Skeletal muscle satellite cell (primary cell): ENCODE measurements at regions not wholly inside any gene's neighbourhood (a gene's known extent, or its start where the extent isn't known, plus 50 kb on each side); places are given as distances from the start of the nearest gene placed in this dataset.

ENCODE experiments used
- H3K27me3 ChIP-seq: 2 replicates; pipeline ENCODE4 v1.7.0; 2013; ENCODE audit warnings: low read length; ENCODE audit not compliant: control insufficient read depth, insufficient read depth
- H3K36me3 ChIP-seq: 2 replicates; pipeline ENCODE4 v1.7.0; 2013; ENCODE audit warnings: mild to moderate bottlenecking, control low read depth, low read length; ENCODE audit not compliant: insufficient read depth
- H3K4me1 ChIP-seq: 2 replicates; pipeline ENCODE4 v1.7.0; 2013; ENCODE audit warnings: low read length; ENCODE audit not compliant: control insufficient read depth, insufficient read depth
- H3K4me2 ChIP-seq: 2 replicates; pipeline ENCODE4 v1.7.0; 2013; ENCODE audit warnings: mild to moderate bottlenecking, low read length
- H3K4me3 ChIP-seq: 2 replicates; pipeline ENCODE4 v1.7.0; 2013; ENCODE audit warnings: low read length
- H3K9ac ChIP-seq: 2 replicates; pipeline ENCODE4 v1.7.0; 2013; ENCODE audit warnings: mild to moderate bottlenecking, low read depth, low read length, moderate library complexity
- H3K9me3 ChIP-seq: replicated peaks from 2 replicates; pipeline ENCODE4 v1.7.0; 2013; ENCODE audit warnings: mild to moderate bottlenecking, control low read depth, low read length

DNA sequence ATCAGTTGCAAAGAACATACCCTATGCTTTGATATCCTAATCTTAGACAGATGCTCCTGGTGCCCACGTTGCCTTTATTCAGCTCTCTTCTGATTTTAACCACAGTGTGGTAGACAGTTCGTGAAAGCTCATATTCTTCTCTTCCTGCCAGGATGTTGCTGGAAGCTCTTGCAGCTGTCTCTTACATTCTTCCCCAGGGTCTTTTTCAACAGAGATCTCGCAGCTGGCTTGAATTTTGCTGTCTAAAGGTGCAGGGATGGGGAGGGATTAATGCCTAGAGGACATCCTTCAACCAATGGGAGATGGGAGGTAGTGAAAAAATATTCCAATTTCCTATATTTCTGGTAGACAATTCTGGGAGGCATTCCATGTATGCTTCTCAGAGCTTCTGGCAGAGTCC, 150.0 kb upstream of the APP start:
- Histone ChIP-seq H3K36me3 (no peaks in the 10 kb centered on the region), H3K4me1 (no peaks in the 10 kb centered on the region), H3K27me3 (no peaks in the 10 kb centered on the region), H3K4me3 (no peak overlapping the region), H3K9ac (no peak overlapping the region), H3K4me2 (no peak overlapping the region), H3K9me3 (no peaks in the 10 kb centered on the region)

DNA sequence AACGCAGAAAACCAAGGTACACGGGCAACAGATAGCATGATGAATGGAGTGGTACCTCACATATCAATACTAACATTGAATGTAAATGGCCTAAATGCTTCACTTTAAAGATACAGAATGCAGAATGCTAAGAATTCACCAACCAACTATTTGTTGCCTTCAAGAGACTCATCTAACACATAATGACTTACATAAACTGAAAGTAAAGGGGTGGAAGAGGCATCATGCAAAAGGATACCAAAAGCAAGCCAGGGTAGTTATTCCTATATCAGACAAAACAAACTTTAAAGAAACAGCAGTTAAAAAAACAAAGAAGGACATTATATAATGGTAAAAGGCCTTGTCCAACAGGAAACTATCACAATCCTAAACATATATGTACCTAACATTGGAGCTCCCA, 137.1 kb upstream of the APP start:
- Histone ChIP-seq H3K4me2 (no peak overlapping the region), H3K9me3 (no peaks in the 10 kb centered on the region), H3K9ac (no peak overlapping the region), H3K27me3 (no peaks in the 10 kb centered on the region), H3K36me3 (no peaks in the 10 kb centered on the region), H3K4me1 (no peaks in the 10 kb centered on the region), H3K4me3 (no peak overlapping the region)

DNA sequence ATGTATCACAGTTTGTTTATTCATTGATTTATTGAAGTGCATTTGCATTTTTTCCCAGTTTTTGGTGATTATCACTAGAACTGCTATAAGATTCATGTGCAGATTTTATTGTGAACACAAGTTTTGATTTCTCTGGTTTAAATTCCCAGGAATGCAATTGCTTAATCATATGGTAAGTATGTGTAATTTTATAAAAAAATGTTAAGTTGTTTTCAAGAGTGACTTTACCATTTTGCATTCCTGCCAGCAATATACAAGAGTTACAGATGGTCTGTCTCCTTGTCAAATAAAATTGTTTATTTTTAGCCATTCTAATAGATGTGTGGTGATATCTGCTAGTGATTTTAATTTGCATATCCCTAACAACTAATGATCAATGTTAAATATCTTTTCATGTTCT, 127.3 kb upstream of the APP start:
- Histone ChIP-seq H3K27me3 (no peaks in the 10 kb centered on the region), H3K4me2 (no peak overlapping the region), H3K9ac (no peak overlapping the region), H3K9me3 (no peaks in the 10 kb centered on the region), H3K36me3 (no peaks in the 10 kb centered on the region), H3K4me1 (no peaks in the 10 kb centered on the region), H3K4me3 (no peak overlapping the region)

DNA sequence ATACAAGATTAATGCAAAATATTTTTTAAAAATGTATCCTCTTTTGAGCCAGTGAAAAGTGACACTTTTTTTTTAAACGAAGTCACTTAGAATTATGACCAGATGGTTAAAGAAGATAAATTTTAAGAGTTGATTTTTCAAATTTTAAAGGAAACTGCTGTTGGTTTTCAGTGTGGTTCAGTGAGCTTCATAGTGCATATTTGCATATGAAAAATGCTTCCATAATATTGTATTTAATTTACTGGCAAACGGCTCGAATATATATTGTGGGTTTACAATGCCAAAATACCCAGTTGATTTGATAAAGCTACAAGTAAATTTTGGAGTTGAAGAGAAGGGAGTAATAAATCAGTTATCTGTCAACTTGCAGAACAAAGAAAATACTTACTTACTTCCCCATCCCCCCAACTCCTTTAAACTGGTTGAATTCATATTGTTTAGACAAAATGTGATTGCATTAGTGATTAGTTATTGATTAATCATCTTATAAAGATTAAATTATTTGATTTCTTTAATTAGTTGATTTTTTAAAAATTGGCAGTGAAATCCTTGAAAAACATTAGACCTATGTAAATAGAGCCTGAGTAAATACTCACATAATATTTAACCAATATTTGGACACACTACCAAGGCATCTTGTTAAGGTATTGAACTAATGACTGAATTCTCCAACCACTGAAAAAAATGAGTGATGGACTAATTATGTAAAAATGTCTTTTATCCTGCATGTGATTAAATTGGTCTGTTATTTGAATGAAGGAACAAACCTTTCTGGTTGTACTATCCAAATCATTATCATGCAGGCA, 122.8 kb upstream of the APP start:
- Histone ChIP-seq H3K4me1 (no peaks in the 10 kb centered on the region), H3K27me3 (no peaks in the 10 kb centered on the region), H3K9ac (no peak overlapping the region), H3K4me3 (no peak overlapping the region), H3K4me2 (no peak overlapping the region), H3K9me3 (no peaks in the 10 kb centered on the region), H3K36me3 (no peaks in the 10 kb centered on the region)

DNA sequence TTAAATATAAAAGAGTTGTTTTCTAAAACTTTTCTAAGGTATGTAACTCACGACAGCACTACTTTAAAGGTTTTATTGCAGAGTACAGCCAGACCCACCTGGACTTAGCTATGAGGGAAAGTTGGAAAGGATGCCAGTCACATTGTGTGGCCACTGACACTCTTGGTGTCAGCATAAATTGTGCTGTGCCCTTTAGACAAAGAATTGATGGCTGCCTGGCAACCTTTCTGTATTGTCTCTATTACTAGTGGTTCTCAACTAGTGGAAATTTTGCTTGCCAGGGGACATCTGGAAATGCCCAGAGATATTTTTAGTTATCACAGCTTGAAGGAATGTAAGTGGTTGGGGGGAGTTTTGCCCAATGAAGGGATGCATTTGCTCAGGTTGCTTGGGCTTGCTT, 117.5 kb upstream of the APP start:
- H3K27me3 ChIP-seq, result no peaks in the 10 kb centered on the region
- H3K4me2 ChIP-seq, result no peak overlapping the region
- no peaks in the 10 kb centered on the region for H3K36me3 ChIP-seq
- H3K4me1 ChIP-seq, result no peaks in the 10 kb centered on the region
- H3K9ac ChIP-seq, result no peak overlapping the region
- no peaks in the 10 kb centered on the region for H3K9me3 ChIP-seq
- no peak overlapping the region for H3K4me3 ChIP-seq

DNA sequence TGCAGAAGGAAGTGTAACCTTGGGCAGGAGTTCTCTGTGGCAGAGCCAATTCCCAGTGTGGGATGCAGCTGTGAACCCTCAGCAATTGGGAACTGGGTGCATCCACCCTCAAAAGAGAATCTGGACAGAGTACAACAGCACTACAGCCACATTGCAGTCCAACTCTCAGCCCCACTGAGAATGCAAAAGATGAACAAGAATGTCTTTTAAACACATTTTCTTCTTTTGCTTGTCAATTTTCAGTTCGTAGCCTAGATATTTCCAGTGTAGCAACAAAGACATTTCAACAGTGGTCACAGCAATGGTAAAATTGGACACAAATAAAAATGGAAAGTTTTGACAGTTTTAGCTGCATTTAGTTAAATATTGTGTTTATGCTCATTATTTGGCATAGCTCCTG, 114.0 kb upstream of the APP start:
- Histone ChIP-seq H3K4me2 (no peak overlapping the region), H3K27me3 (peaks cover 11% of the 10 kb centered on the region), H3K9me3 (no peaks in the 10 kb centered on the region), H3K9ac (no peak overlapping the region), H3K4me1 (no peaks in the 10 kb centered on the region), H3K4me3 (no peak overlapping the region), H3K36me3 (no peaks in the 10 kb centered on the region)

DNA sequence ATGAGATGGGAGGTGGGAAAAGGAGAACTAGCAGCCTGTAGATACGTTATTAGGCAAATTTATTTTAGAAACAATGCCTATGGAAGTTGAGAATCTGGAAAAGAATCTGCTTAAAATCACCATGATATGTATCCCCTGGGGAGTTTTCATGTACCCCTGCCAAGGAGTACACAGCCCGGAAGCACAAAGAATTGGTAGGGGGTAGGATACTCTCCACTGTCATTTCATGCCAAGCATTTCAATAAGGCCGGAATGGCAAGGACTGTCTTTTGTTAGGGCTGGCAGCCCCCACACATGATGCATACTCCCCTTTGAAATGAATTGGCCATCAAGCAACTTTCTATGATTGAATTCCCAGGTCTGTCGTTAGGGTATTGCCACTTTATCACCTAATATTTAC, 111.5 kb upstream of the APP start:
- Histone ChIP-seq H3K9ac (no peak overlapping the region), H3K4me2 (no peak overlapping the region), H3K27me3 (peaks cover 11% of the 10 kb centered on the region)

DNA sequence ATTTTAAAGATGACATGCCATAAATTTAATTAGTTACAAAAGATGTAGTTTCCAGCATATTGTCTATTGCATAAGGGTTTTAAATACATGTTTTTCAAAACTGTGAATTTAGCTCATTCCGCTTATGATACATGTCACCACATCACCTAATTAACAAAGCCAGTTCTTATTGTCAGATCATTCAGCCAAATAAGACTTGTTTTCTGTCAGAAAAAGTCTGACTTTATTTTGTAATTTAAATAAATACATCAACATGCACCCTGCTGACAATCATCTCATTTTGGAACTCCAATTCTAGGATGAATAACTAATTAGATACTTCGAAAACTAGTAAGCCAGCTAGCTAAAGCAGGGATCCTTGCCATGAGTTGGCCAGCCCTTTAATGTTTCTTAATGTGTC, 110.9 kb upstream of the APP start:
- no peaks in the 10 kb centered on the region for H3K4me1 ChIP-seq
- H3K4me2 ChIP-seq, result no peak overlapping the region
- H3K36me3 ChIP-seq, result no peaks in the 10 kb centered on the region
- no peaks in the 10 kb centered on the region for H3K9me3 ChIP-seq
- H3K27me3 ChIP-seq, result peaks cover 11% of the 10 kb centered on the region
- H3K4me3 ChIP-seq, result no peak overlapping the region
- no peak overlapping the region for H3K9ac ChIP-seq

More for the DNA sequence above, 111.5 kb upstream of the APP start:
- H3K4me1 ChIP-seq, result no peaks in the 10 kb centered on the region
- H3K36me3 ChIP-seq, result no peaks in the 10 kb centered on the region
- no peaks in the 10 kb centered on the region for H3K9me3 ChIP-seq
- no peak overlapping the region for H3K4me3 ChIP-seq

DNA sequence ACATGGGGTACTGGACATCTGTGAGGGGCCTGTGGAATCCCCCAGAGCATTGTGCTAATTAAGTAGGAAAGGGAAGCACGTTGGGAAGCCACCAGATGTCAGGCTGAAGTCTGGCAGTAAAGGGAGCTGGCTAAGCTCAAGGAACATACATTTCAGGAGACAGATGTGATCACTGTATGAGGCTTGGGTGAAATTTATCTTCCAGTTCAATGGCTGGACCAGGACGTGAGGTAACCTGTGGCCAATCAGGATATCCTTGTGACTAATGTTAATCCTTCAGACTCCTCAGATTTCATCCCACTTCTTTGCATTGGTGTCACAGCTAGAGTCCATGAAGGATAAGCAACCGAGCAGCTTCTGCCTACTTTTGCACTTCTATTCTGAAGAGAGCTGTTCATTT, 110.2 kb upstream of the APP start:
- H3K9ac ChIP-seq, result no peak overlapping the region
- no peak overlapping the region for H3K4me3 ChIP-seq
- H3K4me2 ChIP-seq, result no peak overlapping the region
- peaks cover 11% of the 10 kb centered on the region for H3K27me3 ChIP-seq
- H3K9me3 ChIP-seq, result no peaks in the 10 kb centered on the region
- H3K36me3 ChIP-seq, result no peaks in the 10 kb centered on the region
- H3K4me1 ChIP-seq, result no peaks in the 10 kb centered on the region

DNA sequence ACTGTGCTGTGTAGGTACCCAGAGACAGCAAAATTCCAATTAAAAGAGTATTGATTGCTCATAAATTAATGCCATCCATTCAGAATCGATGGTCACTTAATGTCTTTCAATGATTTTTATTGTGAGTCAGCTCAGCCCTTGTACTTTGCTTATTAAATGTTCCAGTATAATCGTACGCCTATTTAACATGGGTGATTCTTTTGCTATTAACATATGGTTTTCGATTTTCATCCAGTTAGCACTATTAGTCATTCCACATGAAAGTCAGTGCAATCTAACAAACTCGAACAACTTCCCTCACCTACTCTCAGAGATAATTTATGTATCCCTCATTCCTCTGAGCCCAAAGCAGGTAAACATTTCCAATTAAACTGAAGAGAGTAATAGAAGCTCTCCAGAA, 109.6 kb upstream of the APP start:
- no peak overlapping the region for H3K9ac ChIP-seq
- H3K9me3 ChIP-seq, result no peaks in the 10 kb centered on the region
- no peaks in the 10 kb centered on the region for H3K4me1 ChIP-seq
- H3K4me3 ChIP-seq, result no peak overlapping the region
- H3K36me3 ChIP-seq, result no peaks in the 10 kb centered on the region
- no peak overlapping the region for H3K4me2 ChIP-seq
- H3K27me3 ChIP-seq, result peaks cover 11% of the 10 kb centered on the region

DNA sequence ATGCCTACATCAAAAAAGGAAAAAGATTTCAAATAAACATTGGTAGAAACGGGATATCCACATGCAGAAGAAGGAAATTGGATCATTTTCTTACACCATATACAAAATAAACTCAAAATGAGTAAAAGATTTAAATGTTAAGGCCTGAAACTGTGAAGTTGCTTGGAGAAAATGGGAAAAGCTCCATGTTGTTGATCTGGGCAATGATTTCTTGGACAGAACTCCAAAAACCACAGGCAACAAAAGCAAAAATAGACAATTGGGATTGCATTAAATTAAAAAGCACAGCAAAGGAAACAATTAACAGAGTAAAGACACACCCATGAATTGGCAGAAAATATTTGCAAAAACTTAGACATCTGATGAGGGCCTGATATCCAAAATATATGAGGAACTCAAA, 105.2 kb upstream of the APP start:
- Histone ChIP-seq H3K4me1 (no peaks in the 10 kb centered on the region), H3K4me2 (no peak overlapping the region), H3K27me3 (peaks cover 2% of the 10 kb centered on the region)

DNA sequence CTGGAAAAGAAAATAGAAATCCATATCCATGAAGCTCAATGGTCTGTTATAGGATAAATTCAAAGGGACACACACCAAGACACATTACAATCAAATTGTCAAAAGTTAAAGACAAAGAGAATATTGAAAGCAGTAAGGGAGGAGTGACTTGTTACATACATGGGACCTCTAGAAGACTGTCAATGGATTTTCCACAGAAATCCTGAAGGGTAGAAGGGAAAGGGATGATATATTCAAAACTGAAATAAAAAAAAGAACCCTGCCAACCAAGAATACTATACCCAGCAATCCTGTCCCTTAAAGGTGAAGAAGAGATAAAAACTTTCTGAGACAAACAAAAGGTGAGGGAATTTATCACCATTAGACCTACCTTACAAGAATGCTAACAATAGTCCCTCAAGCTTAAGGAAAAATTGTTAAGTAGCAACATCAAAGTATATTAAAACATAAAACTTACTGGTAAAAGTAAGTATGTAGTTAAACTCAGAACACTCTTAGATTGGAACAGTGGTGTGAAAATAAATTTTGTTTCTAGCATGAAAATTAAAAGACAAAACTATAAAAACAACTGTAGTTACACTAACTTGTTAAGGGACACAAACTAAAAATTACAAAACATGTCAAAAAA, 103.2 kb upstream of the APP start:
- H3K9ac ChIP-seq, result no peak overlapping the region
- H3K4me1 ChIP-seq, result no peaks in the 10 kb centered on the region
- no peaks in the 10 kb centered on the region for H3K27me3 ChIP-seq
- H3K4me2 ChIP-seq, result no peak overlapping the region
- H3K9me3 ChIP-seq, result no peaks in the 10 kb centered on the region
- no peaks in the 10 kb centered on the region for H3K36me3 ChIP-seq
- H3K4me3 ChIP-seq, result no peak overlapping the region

More for the DNA sequence above, 105.2 kb upstream of the APP start:
- H3K9me3 ChIP-seq, result no peaks in the 10 kb centered on the region
- H3K36me3 ChIP-seq, result no peaks in the 10 kb centered on the region
- H3K4me3 ChIP-seq, result no peak overlapping the region
- no peak overlapping the region for H3K9ac ChIP-seq
